Kidney epithelial cell (primary cell): ENCODE measurements at regions not wholly inside any gene's neighbourhood (a gene's known extent, or its start where the extent isn't known, plus 50 kb on each side); places are given as distances from the start of the nearest gene placed in this dataset.

ENCODE experiments used
- DNase-seq: peaks from one replicate; pipeline ENCODE4 v3.0.0-alpha.2; 2010; ENCODE audit warnings: low read depth
- H3K27me3 ChIP-seq: 2 replicates; pipeline ENCODE4 v1.6.0; 2011; ENCODE audit warnings: low read length; ENCODE audit not compliant: control insufficient read depth, insufficient read depth
- H3K36me3 ChIP-seq: 2 replicates; pipeline ENCODE4 v1.5.1; 2011; ENCODE audit warnings: low read length; ENCODE audit not compliant: control insufficient read depth, insufficient read depth
- H3K4me3 ChIP-seq: 2 replicates; pipeline ENCODE4 v1.5.1; 2011; ENCODE audit warnings: low read depth, mild to moderate bottlenecking, control low read depth, low read length
- TF ChIP-seq, protein P1 (sequence below): IDR thresholded peaks from 2 replicates; pipeline ENCODE4 v1.5.1; 2011; ENCODE audit warnings: mild to moderate bottlenecking, moderate library complexity, low read length, control low read depth, inconsistent platforms; ENCODE audit not compliant: insufficient read depth, poor library complexity, severe bottlenecking

DNA sequence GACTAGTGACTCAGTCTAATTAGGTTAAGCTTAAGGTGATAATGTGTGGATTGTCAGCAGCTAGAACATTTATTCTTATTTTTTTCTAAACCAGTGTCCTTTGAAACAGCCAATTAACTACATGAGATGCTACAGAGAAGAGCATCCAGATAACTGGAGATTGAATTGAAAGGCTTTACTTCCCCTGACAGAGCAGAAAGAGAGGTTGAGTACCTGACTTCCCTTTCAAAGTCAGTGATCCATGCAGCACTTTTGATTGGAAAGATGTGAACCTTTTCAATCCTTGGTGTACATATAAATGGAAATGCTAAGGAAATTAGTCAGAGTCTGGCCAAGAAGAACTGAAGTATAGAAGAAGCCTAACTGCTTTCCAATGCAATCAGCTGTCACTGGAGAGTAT is 653.8 kb downstream of the CDH8 start:
- Histone ChIP-seq H3K36me3 (no peaks in the 10 kb centered on the region), H3K4me3 (no peak overlapping the region), H3K27me3 (no peaks in the 10 kb centered on the region)
- DNase-seq, result no peak
- TF ChIP-seq, protein P1, sequence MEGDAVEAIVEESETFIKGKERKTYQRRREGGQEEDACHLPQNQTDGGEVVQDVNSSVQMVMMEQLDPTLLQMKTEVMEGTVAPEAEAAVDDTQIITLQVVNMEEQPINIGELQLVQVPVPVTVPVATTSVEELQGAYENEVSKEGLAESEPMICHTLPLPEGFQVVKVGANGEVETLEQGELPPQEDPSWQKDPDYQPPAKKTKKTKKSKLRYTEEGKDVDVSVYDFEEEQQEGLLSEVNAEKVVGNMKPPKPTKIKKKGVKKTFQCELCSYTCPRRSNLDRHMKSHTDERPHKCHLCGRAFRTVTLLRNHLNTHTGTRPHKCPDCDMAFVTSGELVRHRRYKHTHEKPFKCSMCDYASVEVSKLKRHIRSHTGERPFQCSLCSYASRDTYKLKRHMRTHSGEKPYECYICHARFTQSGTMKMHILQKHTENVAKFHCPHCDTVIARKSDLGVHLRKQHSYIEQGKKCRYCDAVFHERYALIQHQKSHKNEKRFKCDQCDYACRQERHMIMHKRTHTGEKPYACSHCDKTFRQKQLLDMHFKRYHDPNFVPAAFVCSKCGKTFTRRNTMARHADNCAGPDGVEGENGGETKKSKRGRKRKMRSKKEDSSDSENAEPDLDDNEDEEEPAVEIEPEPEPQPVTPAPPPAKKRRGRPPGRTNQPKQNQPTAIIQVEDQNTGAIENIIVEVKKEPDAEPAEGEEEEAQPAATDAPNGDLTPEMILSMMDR, result no peak

DNA sequence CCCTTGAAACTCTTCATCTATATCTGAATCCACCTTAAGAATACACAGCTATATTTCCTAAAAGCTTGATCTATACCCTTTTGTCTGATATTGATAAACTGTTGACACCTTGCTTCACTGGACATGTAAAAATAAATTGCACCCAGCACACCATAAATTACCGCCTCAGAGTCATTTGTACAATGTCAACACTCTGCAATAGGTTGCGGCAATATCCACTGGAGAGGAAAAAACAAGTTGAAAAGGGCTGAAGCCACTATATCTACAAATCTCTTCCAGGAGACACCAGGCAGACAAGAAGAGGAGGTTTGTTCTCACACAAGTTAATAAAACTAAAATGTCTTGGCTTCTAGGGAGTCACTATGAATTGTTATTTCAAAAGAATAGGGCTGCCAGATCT is 656.9 kb downstream of the CDH8 start:
- TF ChIP-seq, protein P1, result no peak
- H3K36me3 ChIP-seq, result no peaks in the 10 kb centered on the region

DNA sequence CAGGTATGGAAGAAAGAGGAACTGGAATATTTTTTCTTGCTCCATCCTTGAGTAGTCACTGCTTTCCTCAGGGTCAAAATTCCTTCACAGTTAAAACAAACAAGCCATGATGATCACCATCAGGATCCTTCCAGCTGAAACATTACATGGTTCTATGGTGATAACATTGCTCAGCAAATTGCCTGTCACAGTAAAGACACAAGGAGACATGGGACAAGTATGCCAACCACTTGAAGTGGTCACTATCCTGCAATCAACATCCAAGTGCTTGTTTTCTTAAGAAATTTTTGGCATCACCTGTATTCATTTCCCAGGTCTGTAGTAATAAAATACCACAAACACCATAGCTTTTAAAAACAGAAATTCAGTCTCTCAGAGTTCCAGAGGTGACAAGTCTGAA is 662.2 kb downstream of the CDH8 start:
- TF ChIP-seq, protein P1, result no peak
- Histone ChIP-seq H3K36me3 (no peaks in the 10 kb centered on the region), H3K4me3 (no peak overlapping the region), H3K27me3 (no peaks in the 10 kb centered on the region)
- no peak for DNase-seq

More for the DNA sequence above, 656.9 kb downstream of the CDH8 start:
- H3K27me3 ChIP-seq, result no peaks in the 10 kb centered on the region
- no peak overlapping the region for H3K4me3 ChIP-seq
- DNase-seq, result no peak

DNA sequence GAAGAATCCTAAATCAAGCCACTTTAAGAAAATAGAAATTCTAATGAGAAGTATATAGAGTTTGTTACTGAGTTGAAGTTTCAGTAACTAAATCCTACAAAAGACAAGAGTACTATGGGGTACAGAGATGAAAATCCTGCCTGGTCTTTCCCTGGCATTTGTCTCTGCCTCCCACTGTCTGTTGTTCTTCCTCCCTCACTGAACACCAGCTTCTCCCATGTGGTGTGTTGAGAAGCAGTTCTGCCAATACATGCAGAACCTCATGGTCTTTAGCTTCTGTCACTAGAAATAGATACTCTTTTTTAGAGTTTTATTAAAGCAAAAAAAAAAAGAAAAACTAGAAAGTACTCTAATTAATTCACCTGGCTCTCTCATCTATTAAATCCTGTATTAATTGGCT is 664.4 kb downstream of the CDH8 start:
- Histone ChIP-seq H3K4me3 (no peak overlapping the region), H3K36me3 (no peaks in the 10 kb centered on the region), H3K27me3 (no peaks in the 10 kb centered on the region)
- TF ChIP-seq, protein P1, result no peak
- no peak for DNase-seq

DNA sequence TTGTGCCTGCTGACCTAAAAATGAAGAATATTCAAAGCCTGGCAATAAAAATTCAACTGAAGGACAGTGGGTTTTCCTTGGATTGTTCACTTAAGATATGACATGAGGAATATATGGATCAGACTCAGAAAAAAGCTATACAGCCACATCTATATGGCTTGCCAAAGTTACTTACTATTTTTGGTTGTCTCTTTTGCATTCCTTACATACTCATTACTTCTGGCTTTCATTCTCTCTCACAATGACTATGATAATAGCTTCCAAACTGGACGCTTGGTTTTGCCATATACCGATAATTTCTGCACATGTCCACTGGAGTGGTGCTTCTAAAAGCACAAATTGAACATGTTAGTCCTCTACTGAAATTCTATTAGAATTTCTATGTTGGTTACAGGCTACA is 664.9 kb downstream of the CDH8 start:
- no peak for DNase-seq
- no peaks in the 10 kb centered on the region for H3K27me3 ChIP-seq
- TF ChIP-seq, protein P1, result no peak
- no peak overlapping the region for H3K4me3 ChIP-seq
- H3K36me3 ChIP-seq, result no peaks in the 10 kb centered on the region

DNA sequence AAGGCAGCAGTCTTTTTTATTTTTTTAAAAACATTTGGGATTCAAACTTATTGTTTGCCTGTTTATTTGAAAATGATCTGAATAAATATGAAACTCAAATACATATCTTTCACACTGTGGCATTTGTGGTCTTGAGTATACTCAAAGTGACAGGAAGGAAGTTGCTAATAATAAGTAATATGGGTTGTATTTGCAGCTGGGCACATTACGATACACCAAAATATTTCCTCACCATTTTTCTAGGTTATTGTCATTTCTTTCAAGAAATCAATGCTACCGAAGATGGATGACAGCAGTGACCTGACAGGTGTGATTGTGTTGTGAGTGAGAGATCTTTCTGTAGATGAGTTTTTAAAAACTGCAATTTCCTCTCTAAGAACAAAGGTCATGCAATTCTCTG is 665.7 kb downstream of the CDH8 start:
- Histone ChIP-seq H3K36me3 (no peaks in the 10 kb centered on the region), H3K4me3 (no peak overlapping the region), H3K27me3 (no peaks in the 10 kb centered on the region)
- TF ChIP-seq, protein P1, result no peak
- DNase-seq, result no peak
